ENCODE measurements at regions not wholly inside any gene's neighbourhood (a gene's known extent, or its start where the extent isn't known, plus 50 kb on each side); places are given as distances from the start of the nearest gene placed in this dataset.

DNA sequence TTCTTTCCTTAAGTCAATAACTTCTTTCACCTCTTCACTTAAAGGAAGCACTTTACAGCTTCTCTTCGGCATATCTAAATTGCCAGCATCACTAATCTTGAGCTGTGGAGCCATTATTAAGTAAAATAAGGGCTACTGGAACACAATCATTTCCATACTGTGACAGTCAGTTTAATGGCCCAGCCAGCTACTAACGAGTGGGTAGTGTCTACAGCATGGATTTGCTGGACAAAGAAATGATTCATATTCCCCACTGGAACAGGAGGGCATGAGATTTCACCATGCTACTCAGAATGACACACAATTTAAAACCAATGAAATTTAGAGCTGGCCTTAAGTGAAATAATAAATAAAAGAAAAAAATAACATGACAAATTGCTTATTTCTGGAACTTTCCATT lies 72.1 kb downstream of the DDIT4L start:
- DNase-seq = peak; percentile 57
- no peaks in the 10 kb centered on the region for H3K27me3 ChIP-seq (replicated peaks; ENCODE audit: insufficient read depth)
- H3F3A ChIP-seq (ENCODE audit: insufficient read depth) = no peaks in the 10 kb centered on the region
- no peaks in the 10 kb centered on the region for H3K9me2 ChIP-seq (ENCODE audit: insufficient read depth)
- H3K9me3 ChIP-seq (ENCODE audit: low read depth) = no peaks in the 10 kb centered on the region
- no peaks in the 10 kb centered on the region for H3K79me2 ChIP-seq (ENCODE audit: insufficient read depth)
- no peaks in the 10 kb centered on the region for H3K36me3 ChIP-seq (ENCODE audit: low read depth)
- no peak overlapping the region for H3K4me3 ChIP-seq
- in situ Hi-C loops (cut with MboI) = loop anchor here (25.0 kb wide), 1 partner anchor 619 kb away; no protein-coding TSS in a partner anchor
- H3K4me2 ChIP-seq (ENCODE audit: unreplicated experiment) = no peak overlapping the region
- H3K27ac ChIP-seq = no peak overlapping the region
- WGBS, 2 experiments (ENCODE audit: low coverage in 1 of 2, low lambda C conversion rate in 2 of 2, missing lambda C conversion rate in 2 of 2) = 25 to 38% methylated on average over 2 of the region's 2 CpGs
- no peak overlapping the region for H2AFZ ChIP-seq
- H3K9ac ChIP-seq = no peak overlapping the region
- no peaks in the 10 kb centered on the region for H4K20me1 ChIP-seq (ENCODE audit: insufficient read depth)
- no peaks in the 10 kb centered on the region for H3K4me1 ChIP-seq (ENCODE audit: insufficient read depth)
- TF ChIP-seq EZH2phosphoT487 (IDR thresholded peaks at IDR 0.05; ENCODE audit: insufficient read depth, low read depth) (no peak), EZH2 (IDR thresholded peaks at IDR 0.05; ENCODE audit: insufficient read depth, poor library complexity, severe bottlenecking) (no peak)

DNA sequence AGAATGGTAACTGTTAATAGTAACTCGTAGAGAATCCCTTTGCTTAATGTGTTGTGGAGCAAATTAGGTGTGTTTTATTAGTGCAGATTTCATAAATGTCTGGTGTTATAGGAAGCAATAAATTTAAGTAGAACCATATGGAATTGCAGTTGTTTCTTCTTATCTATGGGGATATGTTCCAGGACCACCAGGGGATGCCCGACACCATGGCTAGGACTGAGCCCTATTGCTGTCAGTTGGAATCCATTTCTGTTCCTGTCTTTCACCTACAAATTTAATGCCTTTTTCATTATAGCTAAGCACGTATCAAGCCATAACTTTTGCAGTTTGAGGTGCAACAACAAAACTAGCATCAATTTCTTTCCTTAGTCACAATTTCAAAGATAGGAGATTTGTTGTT lies 72.5 kb downstream of the DDIT4L start:
- Histone ChIP-seq H3F3A (ENCODE audit: insufficient read depth) (no peaks in the 10 kb centered on the region), H3K27ac (no peak overlapping the region), H3K9me2 (ENCODE audit: insufficient read depth) (no peaks in the 10 kb centered on the region), H3K79me2 (ENCODE audit: insufficient read depth) (no peaks in the 10 kb centered on the region), H3K9me3 (ENCODE audit: low read depth) (no peaks in the 10 kb centered on the region), H3K4me3 (no peak overlapping the region), H3K27me3 (replicated peaks; ENCODE audit: insufficient read depth) (no peaks in the 10 kb centered on the region), H3K4me1 (ENCODE audit: insufficient read depth) (no peaks in the 10 kb centered on the region), H3K4me2 (ENCODE audit: unreplicated experiment) (no peak overlapping the region), H3K36me3 (ENCODE audit: low read depth) (no peaks in the 10 kb centered on the region), H3K9ac (no peak overlapping the region), H4K20me1 (ENCODE audit: insufficient read depth) (no peaks in the 10 kb centered on the region), H2AFZ (no peak overlapping the region)
- DNase-seq = no peak
- TF ChIP-seq EZH2phosphoT487 (IDR thresholded peaks at IDR 0.05; ENCODE audit: insufficient read depth, low read depth) (no peak), EZH2 (IDR thresholded peaks at IDR 0.05; ENCODE audit: insufficient read depth, poor library complexity, severe bottlenecking) (no peak)
- in situ Hi-C loops (cut with MboI) = loop anchor here (25.0 kb wide), 1 partner anchor 620 kb away; no protein-coding TSS in a partner anchor
- 56 to 74% methylated on average over 3 of the region's 3 CpGs for WGBS, 2 experiments (ENCODE audit: low coverage in 1 of 2, low lambda C conversion rate in 2 of 2, missing lambda C conversion rate in 2 of 2)

DNA sequence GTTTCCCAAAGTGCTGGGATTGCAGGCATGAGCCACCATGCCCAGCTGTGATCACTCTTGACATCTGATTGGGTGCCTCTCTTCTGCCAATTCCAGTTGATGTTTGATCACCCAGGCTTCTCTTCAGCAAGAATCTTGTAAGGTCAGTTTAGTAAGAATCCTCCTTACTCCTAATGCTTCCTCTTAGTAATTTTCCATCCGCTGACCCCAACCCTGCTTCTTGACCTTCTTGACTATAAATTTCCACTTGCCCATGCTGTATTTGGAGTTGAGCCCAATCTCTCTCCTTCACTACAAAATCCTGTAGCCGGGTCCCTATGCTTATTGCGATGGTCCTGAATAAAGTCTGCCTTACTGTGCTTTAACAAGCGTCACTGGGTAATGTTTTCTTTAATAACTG lies 75.4 kb downstream of the DDIT4L start:
- Histone ChIP-seq H3K4me3 (no peak overlapping the region), H3K79me2 (ENCODE audit: insufficient read depth) (no peaks in the 10 kb centered on the region), H3K9me3 (ENCODE audit: low read depth) (no peaks in the 10 kb centered on the region), H2AFZ (no peak overlapping the region), H3K9ac (no peak overlapping the region), H3K27ac (no peak overlapping the region), H3K4me1 (ENCODE audit: insufficient read depth) (no peaks in the 10 kb centered on the region), H3K9me2 (ENCODE audit: insufficient read depth) (no peaks in the 10 kb centered on the region), H4K20me1 (ENCODE audit: insufficient read depth) (no peaks in the 10 kb centered on the region), H3K27me3 (replicated peaks; ENCODE audit: insufficient read depth) (no peaks in the 10 kb centered on the region), H3K4me2 (ENCODE audit: unreplicated experiment) (no peak overlapping the region), H3F3A (ENCODE audit: insufficient read depth) (no peaks in the 10 kb centered on the region), H3K36me3 (ENCODE audit: low read depth) (no peaks in the 10 kb centered on the region)
- no peak for DNase-seq
- in situ Hi-C loops (cut with MboI) = loop anchor here (25.0 kb wide), 1 partner anchor 622 kb away; no protein-coding TSS in a partner anchor
- WGBS, 2 experiments (ENCODE audit: low coverage in 1 of 2, low lambda C conversion rate in 2 of 2, missing lambda C conversion rate in 2 of 2) = 83% methylated on average over 4 of the region's 4 CpGs
- TF ChIP-seq EZH2phosphoT487 (IDR thresholded peaks at IDR 0.05; ENCODE audit: insufficient read depth, low read depth) (no peak), EZH2 (IDR thresholded peaks at IDR 0.05; ENCODE audit: insufficient read depth, poor library complexity, severe bottlenecking) (no peak)

DNA sequence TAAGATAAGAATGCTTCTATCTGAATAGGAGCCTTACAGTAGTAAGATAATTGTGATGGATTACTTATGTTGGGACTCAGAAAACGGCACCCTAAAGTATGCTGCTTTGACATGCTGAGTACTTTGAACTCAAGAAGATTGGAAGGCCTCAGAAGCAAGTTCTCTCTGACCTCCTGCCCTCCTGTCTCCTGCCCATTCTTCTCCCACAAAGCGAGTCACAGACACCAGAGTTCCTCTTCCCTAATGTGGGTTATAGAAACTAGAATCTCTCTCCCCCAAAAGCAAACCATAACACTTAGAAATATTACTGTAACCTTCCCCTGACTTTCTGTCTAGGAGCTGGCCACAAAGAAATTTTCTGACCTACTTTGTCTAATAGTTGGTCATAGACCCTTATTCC lies 76.5 kb downstream of the DDIT4L start:
- no peaks in the 10 kb centered on the region for H4K20me1 ChIP-seq (ENCODE audit: insufficient read depth)
- TF ChIP-seq EZH2phosphoT487 (IDR thresholded peaks at IDR 0.05; ENCODE audit: insufficient read depth, low read depth) = no peak
- no peak for TF ChIP-seq EZH2 (IDR thresholded peaks at IDR 0.05; ENCODE audit: insufficient read depth, poor library complexity, severe bottlenecking)
- no peaks in the 10 kb centered on the region for H3K27me3 ChIP-seq (replicated peaks; ENCODE audit: insufficient read depth)
- H3K4me2 ChIP-seq (ENCODE audit: unreplicated experiment) = no peak overlapping the region
- no peak overlapping the region for H3K4me3 ChIP-seq
- in situ Hi-C loops (cut with MboI) = loop anchor here (25.0 kb wide), 1 partner anchor 624 kb away; no protein-coding TSS in a partner anchor
- no peak for DNase-seq
- H3K9me3 ChIP-seq (ENCODE audit: low read depth) = no peaks in the 10 kb centered on the region
- no peaks in the 10 kb centered on the region for H3K36me3 ChIP-seq (ENCODE audit: low read depth)
- no peaks in the 10 kb centered on the region for H3K9me2 ChIP-seq (ENCODE audit: insufficient read depth)
- H3K27ac ChIP-seq = no peak overlapping the region
- no peaks in the 10 kb centered on the region for H3K79me2 ChIP-seq (ENCODE audit: insufficient read depth)
- no peaks in the 10 kb centered on the region for H3F3A ChIP-seq (ENCODE audit: insufficient read depth)
- no peak overlapping the region for H3K9ac ChIP-seq
- no peaks in the 10 kb centered on the region for H3K4me1 ChIP-seq (ENCODE audit: insufficient read depth)
- H2AFZ ChIP-seq = no peak overlapping the region
- 87 to 94% methylated on average over 2 of the region's 2 CpGs for WGBS, 2 experiments (ENCODE audit: low coverage in 1 of 2, low lambda C conversion rate in 2 of 2, missing lambda C conversion rate in 2 of 2)

DNA sequence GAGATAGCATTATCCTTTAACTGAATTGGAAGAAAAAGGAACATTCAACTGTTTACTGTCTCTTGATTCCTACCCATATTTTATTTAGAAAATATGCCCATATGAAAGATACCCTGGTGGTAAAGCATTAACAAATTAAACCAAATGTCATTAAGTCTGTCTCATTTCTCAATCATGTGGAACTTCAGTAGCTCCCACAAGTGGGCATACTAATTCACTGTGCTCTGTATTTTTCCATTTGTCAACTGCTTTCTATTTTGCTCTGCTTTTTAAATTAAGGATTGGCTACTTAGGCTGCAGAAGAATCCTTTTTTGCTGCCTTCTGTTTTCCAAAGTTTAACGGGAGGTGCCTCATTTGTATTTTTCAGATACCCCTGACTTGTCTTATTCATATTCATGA lies 77.2 kb downstream of the DDIT4L start:
- no peaks in the 10 kb centered on the region for H3K9me2 ChIP-seq (ENCODE audit: insufficient read depth)
- no peak overlapping the region for H3K27ac ChIP-seq
- H3K27me3 ChIP-seq (replicated peaks; ENCODE audit: insufficient read depth) = no peaks in the 10 kb centered on the region
- no peak overlapping the region for H3K4me3 ChIP-seq
- DNase-seq = no peak
- in situ Hi-C loops (cut with MboI) = loop anchor here (25.0 kb wide), 1 partner anchor 624 kb away; no protein-coding TSS in a partner anchor
- H3K9ac ChIP-seq = no peak overlapping the region
- no peaks in the 10 kb centered on the region for H4K20me1 ChIP-seq (ENCODE audit: insufficient read depth)
- no peak overlapping the region for H3K4me2 ChIP-seq (ENCODE audit: unreplicated experiment)
- TF ChIP-seq EZH2phosphoT487 (IDR thresholded peaks at IDR 0.05; ENCODE audit: insufficient read depth, low read depth) (no peak), EZH2 (IDR thresholded peaks at IDR 0.05; ENCODE audit: insufficient read depth, poor library complexity, severe bottlenecking) (no peak)
- H2AFZ ChIP-seq = no peak overlapping the region
- H3K9me3 ChIP-seq (ENCODE audit: low read depth) = no peaks in the 10 kb centered on the region
- no peaks in the 10 kb centered on the region for H3K79me2 ChIP-seq (ENCODE audit: insufficient read depth)
- H3F3A ChIP-seq (ENCODE audit: insufficient read depth) = no peaks in the 10 kb centered on the region
- H3K4me1 ChIP-seq (ENCODE audit: insufficient read depth) = no peaks in the 10 kb centered on the region
- H3K36me3 ChIP-seq (ENCODE audit: low read depth) = no peaks in the 10 kb centered on the region
- 4 to 14% methylated on average over 1 of the region's 1 CpG for WGBS, 2 experiments (ENCODE audit: low coverage in 1 of 2, low lambda C conversion rate in 2 of 2, missing lambda C conversion rate in 2 of 2)
